ENCODE measurements at regions not wholly inside any gene's neighbourhood (a gene's known extent, or its start where the extent isn't known, plus 50 kb on each side); places are given as distances from the start of the nearest gene placed in this dataset.
A peak's percentile ranks its signal among the peaks of the same experiment; 100 is the strongest.

GRCh38 chr2:64865073-64865830, 123.9 kb upstream of the SLC1A4 start (continued):
- no peak for TF ChIP-seq AKNA (CRISPR knock-in tag; IDR thresholded peaks at IDR 0.05; ENCODE audit: borderline replicate concordance)
- 0 out of 2 replicates have a peak, but pooled peaks have one; percentile 9 for TF ChIP-seq PATZ1 (CRISPR knock-in tag; IDR thresholded peaks at IDR 0.05)
- TF ChIP-seq ZBTB25 (CRISPR knock-in tag; IDR thresholded peaks at IDR 0.05), result no peak
- peak; percentile 59; the same call in 1 of the 2 replicates for TF ChIP-seq ZFY (CRISPR knock-in tag; IDR thresholded peaks at IDR 0.05)
- TF ChIP-seq RBM39 (IDR thresholded peaks at IDR 0.05; ENCODE audit: low read depth, low read length, poor library complexity, severe bottlenecking), result peak; percentile 7
- no peak for TF ChIP-seq HHEX (CRISPR knock-in tag; IDR thresholded peaks at IDR 0.05)
- TF ChIP-seq ZNF430 (CRISPR knock-in tag; IDR thresholded peaks at IDR 0.05), result no peak
- TF ChIP-seq GABPB1 (CRISPR knock-in tag; IDR thresholded peaks at IDR 0.05), result peak; percentile 62
- peak; percentile 62; the same call in 1 of the 2 replicates for TF ChIP-seq ZNF563 (CRISPR knock-in tag; IDR thresholded peaks at IDR 0.05)
- TF ChIP-seq ZMYM3 (CRISPR knock-in tag; IDR thresholded peaks at IDR 0.05), result 0 out of 2 replicates have a peak, but pooled peaks have one; percentile 24
- no peak for TF ChIP-seq IKZF1 (IDR thresholded peaks at IDR 0.05)
- TF ChIP-seq ZZZ3 (CRISPR knock-in tag; IDR thresholded peaks at IDR 0.05; ENCODE audit: borderline replicate concordance), result 0 out of 2 replicates have a peak, but pooled peaks have one; percentile 35
- no peak for TF ChIP-seq BHLHE40 (IDR thresholded peaks at IDR 0.05; ENCODE audit: low read length)
- TF ChIP-seq ZNF749 (CRISPR knock-in tag; IDR thresholded peaks at IDR 0.05; ENCODE audit: borderline replicate concordance), result no peak
- TF ChIP-seq NR1H2 (CRISPR knock-in tag; IDR thresholded peaks at IDR 0.05; ENCODE audit: borderline replicate concordance, low read depth), result 0 out of 2 replicates have a peak, but pooled peaks have one; percentile 22
- no peak for TF ChIP-seq SNAPC5 (CRISPR knock-in tag; IDR thresholded peaks at IDR 0.05; ENCODE audit: borderline replicate concordance)
- TF ChIP-seq SP1 (IDR thresholded peaks at IDR 0.05), result no peak
- TF ChIP-seq SP1 (CRISPR knock-in tag; IDR thresholded peaks at IDR 0.05), result no peak
- TF ChIP-seq ZNF615 (CRISPR knock-in tag; IDR thresholded peaks at IDR 0.05; ENCODE audit: borderline replicate concordance), result no peak
- TF ChIP-seq ZNF382 (CRISPR knock-in tag; IDR thresholded peaks at IDR 0.05; ENCODE audit: borderline replicate concordance), result no peak

Data from HepG2 (cell line).